Activated CD8-positive, alpha-beta memory T cell treated with anti-CD3 and anti-CD28 coated beads for 36 hours (primary cell): ENCODE measurements at regions not wholly inside any gene's neighbourhood (a gene's known extent, or its start where the extent isn't known, plus 50 kb on each side); places are given as distances from the start of the nearest gene placed in this dataset.
"Not testable (repeated sequence)": the region's sequence is repeated elsewhere in the genome, so short reads cannot be mapped to it uniquely, and the experiment has no call there.

Experiments
- CTCF ChIA-PET: fragments of 350-600 bp; sonication (Branson Sonifier 250); formaldehyde crosslinking; loops from one replicate; lab custom pipeline; 2021; ENCODE audit warnings: antibody characterized with exemption; lab: Charles Lee
- POLR2A ChIA-PET: fragments of 350-600 bp; sonication (Branson Sonifier 250); formaldehyde crosslinking; loops from one replicate; lab custom pipeline; 2021; ENCODE audit warnings: antibody characterized with exemption; lab: Charles Lee

GRCh38 chr2:184030245-184030644 is 568.1 kb upstream of the ZNF804A start:
- CTCF ChIA-PET: no interaction called here
- POLR2A ChIA-PET: no interaction called here

- ChIA-PET CTCF (no interaction called here), POLR2A (no interaction called here)
These were observed 567.3 kb upstream of the ZNF804A start for GRCh38 chr2:184030989-184031388.

GRCh38 chr2:184031402-184032147 is 566.8 kb upstream of the ZNF804A start:
- ChIA-PET CTCF (no interaction called here), POLR2A (no interaction called here)

DNA sequence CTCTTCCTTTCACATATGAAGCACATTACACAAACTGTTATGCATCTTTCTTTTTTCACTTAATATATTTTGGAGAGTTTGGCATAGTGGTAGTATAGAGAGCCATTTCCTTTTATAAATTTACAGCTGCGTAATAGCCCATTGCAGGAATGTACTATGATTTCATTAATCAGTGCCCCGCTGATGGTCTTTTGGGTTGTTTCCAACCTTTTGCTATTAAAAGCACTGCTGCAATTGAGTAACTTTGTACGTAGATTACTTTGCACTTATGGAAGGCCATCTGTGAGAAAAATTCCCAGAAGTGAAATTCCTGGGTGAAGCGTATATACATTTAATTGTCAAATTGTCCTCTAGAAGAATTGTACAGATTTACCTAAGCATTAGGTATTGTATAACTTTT is 565.3 kb upstream of the ZNF804A start:
- CTCF ChIA-PET: no interaction called here

GRCh38 chr2:184037273-184037672 is 561.1 kb upstream of the ZNF804A start:
- POLR2A ChIA-PET: no interaction called here
- CTCF ChIA-PET: no interaction called here

More for the DNA sequence above, 565.3 kb upstream of the ZNF804A start:
- POLR2A ChIA-PET: no interaction called here

DNA sequence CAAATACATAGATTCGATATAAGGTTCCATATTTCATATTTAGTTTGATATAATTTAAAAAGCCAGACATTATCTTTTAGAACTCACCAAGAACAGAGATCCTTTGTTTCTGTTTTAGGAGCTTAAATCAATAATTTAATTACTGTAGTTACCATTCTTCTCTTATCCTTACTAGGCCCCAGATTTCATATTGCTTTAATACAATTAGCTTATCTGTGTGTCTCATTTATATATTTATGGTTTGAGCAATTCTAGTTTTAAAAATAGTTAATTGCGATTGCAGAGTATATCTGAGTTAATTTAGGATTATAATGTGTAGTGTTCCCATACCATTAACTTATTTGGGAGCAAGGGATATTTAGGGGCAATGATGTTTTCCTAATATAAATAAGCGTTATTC is 558.8 kb upstream of the ZNF804A start:
- POLR2A ChIA-PET: no interaction called here
- CTCF ChIA-PET: no interaction called here

- ChIA-PET CTCF (no interaction called here), POLR2A (no interaction called here)
These were observed 558.1 kb upstream of the ZNF804A start for GRCh38 chr2:184040230-184040629.

DNA sequence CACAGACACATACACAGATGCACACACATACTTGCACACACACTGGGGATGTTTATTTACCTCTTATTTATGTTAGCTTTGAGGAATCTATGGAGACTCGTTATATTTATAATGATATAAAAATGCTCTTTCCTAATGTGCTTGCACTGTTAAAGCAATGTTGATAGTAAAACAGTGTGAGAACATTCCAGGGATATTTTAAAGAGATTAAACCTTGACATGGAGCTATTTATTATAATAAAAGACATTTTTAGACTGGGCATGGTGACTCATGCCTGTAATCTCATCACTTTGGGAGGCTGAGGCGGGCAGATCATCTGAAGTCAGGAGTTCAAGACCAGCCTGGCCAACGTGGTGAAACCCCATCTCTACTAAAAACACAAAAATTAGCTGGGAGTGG is 557.3 kb upstream of the ZNF804A start:
- ChIA-PET CTCF (no interaction called here), POLR2A (no interaction called here)

GRCh38 chr2:184041777-184042176 is 556.6 kb upstream of the ZNF804A start:
- POLR2A ChIA-PET: no interaction called here
- CTCF ChIA-PET: no interaction called here

DNA sequence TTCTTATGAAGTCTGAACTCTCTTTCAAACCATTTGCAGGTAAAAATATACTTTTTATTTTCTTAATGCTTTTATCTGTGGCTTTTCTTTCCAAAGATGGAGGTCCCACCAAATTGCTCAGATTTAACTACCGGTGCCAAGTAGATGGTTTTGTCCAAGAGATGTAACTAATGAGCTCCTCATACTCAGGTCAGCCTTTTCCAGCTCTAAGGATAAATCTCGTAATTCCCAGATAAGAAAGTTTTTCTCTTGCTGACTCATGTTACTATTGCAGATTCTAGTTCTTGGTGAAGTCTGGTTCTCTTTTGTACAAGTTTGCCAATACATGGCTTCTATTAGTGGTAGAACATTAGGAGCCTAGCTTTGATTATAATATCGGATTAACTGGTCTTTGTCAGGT is 550.8 kb upstream of the ZNF804A start:
- ChIA-PET POLR2A (no interaction called here), CTCF (no interaction called here)

- ChIA-PET POLR2A (no interaction called here), CTCF (no interaction called here)
These were observed 548.8 kb upstream of the ZNF804A start for GRCh38 chr2:184049566-184049965.

GRCh38 chr2:184053326-184053725 is 545.0 kb upstream of the ZNF804A start:
- ChIA-PET POLR2A (no interaction called here), CTCF (interaction anchor here (0.6 kb wide), 1 partner anchor 677 kb away, joined by 3 read pairs; no protein-coding TSS in a partner anchor)

GRCh38 chr2:184054419-184054818 is 543.9 kb upstream of the ZNF804A start:
- CTCF ChIA-PET: not testable (repeated sequence)

DNA sequence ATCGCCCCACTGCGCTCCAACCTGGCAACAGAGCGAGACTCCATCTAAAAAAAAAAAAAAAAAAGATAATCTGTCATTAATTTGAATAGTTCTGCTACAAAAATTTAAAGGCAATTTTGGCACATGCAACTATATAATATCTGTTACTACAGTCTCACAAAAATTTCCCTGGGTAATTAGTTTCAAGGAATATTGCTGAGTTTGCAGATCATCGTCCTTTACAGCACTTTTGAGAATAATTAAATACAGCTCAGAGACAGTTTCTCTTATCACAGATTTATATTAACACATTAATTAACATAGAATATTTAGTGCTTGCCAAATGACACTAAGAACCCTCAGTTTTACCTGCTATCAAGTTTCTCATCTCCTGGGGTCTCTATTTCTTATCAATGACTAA is 540.4 kb upstream of the ZNF804A start:
- ChIA-PET CTCF (no interaction called here), POLR2A (no interaction called here)

More at GRCh38 chr2:184054419-184054818, 543.9 kb upstream of the ZNF804A start:
- POLR2A ChIA-PET: not testable (repeated sequence)

DNA sequence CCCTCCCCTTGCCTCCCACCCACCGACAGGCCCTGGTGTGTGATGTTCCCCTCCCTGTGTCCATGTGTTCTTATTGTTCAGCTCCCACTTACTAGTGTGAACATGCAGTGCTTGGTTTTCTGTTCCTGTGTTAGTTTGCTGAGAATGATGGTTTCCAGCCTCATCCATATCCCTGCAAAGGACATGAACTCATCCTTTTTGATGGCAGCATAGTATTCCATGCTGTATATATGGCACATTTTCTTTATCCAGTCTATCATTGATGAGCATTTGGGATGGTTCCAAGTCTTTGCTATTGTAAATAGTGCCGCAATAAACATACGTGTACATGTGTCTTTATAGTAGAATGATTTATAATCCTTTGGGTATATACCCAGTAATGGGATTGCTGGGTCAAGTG is 538.1 kb upstream of the ZNF804A start:
- CTCF ChIA-PET, POLR2A ChIA-PET: not testable (repeated sequence)

- ChIA-PET CTCF (no interaction called here), POLR2A (no interaction called here)
These were observed 530.8 kb upstream of the ZNF804A start for GRCh38 chr2:184067502-184067901.

DNA sequence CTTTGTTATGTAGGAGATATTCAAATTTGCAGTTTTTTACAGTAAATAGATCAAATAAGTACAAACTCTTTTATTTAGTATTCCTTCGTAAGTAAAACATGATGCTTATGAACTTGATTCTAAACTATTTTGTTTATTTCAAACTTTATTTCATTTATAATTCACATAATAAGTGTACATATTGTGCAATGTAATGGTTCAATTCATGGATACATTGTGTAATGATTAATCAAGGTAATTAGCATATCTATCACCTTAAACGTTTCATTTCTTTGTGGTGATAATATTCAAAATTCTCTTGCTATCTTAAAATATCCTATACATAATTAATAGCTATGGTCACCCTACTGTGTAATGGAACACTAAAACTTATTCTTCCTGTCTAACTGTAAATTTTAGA is 525.9 kb upstream of the ZNF804A start:
- CTCF ChIA-PET: no interaction called here
- POLR2A ChIA-PET: no interaction called here

- ChIA-PET CTCF (no interaction called here), POLR2A (no interaction called here)
These were observed 519.8 kb upstream of the ZNF804A start for GRCh38 chr2:184078496-184078895.

GRCh38 chr2:184091456-184091855 is 506.9 kb upstream of the ZNF804A start:
- POLR2A ChIA-PET: no interaction called here
- CTCF ChIA-PET: no interaction called here

DNA sequence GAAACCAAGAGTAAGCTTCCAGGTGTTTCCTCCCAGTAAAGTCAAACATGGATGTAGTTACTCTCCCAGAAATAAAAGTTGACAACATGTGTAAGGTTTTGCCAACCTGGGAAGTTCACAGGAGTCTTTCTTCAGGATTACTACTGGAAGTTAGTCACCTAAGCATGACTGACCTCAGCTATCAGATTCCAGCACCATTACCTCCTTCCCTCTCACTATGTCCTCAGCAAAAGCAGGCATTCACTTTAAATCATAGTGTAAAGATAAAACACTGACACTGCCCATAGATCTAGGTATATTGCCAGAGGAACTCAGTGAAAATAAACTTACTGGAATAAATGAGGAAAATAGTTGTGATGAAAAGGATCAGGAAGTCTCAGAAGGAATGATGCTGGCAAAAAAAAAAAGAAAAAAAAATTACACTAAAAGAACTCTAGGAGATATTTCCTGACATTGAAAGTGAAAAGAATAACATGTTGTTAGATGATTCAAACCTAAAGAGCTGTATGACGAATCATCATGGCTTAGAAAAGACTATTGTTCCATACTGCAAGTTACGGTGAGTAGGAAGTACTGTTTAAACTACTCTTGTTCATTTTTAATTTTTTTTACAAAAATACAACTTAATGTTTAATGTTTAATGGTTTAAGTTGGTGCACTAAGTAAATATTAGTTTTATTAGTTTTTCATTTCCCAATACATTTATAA is 484.5 kb upstream of the ZNF804A start:
- ChIA-PET CTCF (no interaction called here), POLR2A (no interaction called here)

GRCh38 chr2:184114439-184114838 is 483.9 kb upstream of the ZNF804A start:
- ChIA-PET CTCF (no interaction called here), POLR2A (no interaction called here)
